ENCODE measurements at regions not wholly inside any gene's neighbourhood (a gene's known extent, or its start where the extent isn't known, plus 50 kb on each side); places are given as distances from the start of the nearest gene placed in this dataset.

DNA sequence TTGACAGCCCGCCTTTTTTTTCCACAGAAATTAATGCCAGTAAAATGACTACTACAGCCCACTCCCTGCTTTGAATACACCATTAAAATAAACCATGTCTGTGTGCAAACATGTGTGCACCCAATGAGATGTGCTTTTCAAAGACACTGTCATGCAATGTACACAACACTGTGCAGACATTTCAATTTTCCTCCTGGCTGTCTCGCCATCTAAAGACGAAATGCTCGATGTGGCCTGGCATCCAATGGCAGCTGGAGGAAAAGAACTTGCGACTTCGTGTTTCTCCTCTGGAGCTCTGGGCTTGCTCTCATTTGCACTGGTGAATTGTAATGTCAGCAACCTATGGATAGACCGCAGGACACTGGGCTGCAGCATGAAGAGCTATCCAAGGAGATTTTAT is 147.0 kb upstream of the NAV2 start:
- Histone ChIP-seq H3K4me3 (ENCODE audit: low read depth, low read length) (no peak overlapping the region), H3K36me3 (replicated peaks) (no peaks in the 10 kb centered on the region), H3K27me3 (replicated peaks) (no peaks in the 10 kb centered on the region), H3K27ac (no peak overlapping the region)
- TF ChIP-seq, protein P1, sequence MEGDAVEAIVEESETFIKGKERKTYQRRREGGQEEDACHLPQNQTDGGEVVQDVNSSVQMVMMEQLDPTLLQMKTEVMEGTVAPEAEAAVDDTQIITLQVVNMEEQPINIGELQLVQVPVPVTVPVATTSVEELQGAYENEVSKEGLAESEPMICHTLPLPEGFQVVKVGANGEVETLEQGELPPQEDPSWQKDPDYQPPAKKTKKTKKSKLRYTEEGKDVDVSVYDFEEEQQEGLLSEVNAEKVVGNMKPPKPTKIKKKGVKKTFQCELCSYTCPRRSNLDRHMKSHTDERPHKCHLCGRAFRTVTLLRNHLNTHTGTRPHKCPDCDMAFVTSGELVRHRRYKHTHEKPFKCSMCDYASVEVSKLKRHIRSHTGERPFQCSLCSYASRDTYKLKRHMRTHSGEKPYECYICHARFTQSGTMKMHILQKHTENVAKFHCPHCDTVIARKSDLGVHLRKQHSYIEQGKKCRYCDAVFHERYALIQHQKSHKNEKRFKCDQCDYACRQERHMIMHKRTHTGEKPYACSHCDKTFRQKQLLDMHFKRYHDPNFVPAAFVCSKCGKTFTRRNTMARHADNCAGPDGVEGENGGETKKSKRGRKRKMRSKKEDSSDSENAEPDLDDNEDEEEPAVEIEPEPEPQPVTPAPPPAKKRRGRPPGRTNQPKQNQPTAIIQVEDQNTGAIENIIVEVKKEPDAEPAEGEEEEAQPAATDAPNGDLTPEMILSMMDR (IDR thresholded peaks at IDR 0.05; ENCODE audit: low read depth, low read length, missing control alignments), result no peak
- no peak for DNase-seq
- in situ Hi-C loops (cut with HindIII; ENCODE audit: low pct_ligation_motif_present, low sequenced_read_pairs), result loop anchor here (25.0 kb wide), 2 partner anchors 172 to 322 kb away; no protein-coding TSS in a partner anchor

DNA sequence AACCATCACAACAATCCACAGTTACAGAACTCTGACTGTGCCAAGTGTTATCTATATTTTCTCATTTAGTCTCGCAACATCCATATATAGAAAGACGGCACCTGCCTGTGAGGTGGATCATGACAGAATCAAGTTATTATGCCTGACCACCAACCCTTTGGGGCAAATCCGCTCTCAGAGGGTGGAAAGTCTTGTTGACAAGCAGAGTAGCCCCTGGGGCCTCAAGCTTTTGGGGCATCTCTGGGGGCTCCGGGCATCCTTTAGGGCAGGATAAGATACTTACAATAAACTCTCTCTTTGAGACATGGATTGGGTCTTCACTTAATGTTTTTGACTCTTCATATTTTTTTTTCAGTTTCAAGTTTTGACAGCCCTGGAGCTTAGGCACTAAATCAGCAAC is 150.5 kb upstream of the NAV2 start:
- Histone ChIP-seq H3K4me3 (ENCODE audit: low read depth, low read length) (no peak overlapping the region), H3K27me3 (replicated peaks) (no peaks in the 10 kb centered on the region), H3K36me3 (replicated peaks) (no peaks in the 10 kb centered on the region), H3K27ac (no peak overlapping the region)
- TF ChIP-seq, protein P1 (IDR thresholded peaks at IDR 0.05; ENCODE audit: low read depth, low read length, missing control alignments), result no peak
- in situ Hi-C loops (cut with HindIII; ENCODE audit: low pct_ligation_motif_present, low sequenced_read_pairs), result loop anchor here (25.0 kb wide), 2 partner anchors 175 to 325 kb away; no protein-coding TSS in a partner anchor
- DNase-seq, result no peak

DNA sequence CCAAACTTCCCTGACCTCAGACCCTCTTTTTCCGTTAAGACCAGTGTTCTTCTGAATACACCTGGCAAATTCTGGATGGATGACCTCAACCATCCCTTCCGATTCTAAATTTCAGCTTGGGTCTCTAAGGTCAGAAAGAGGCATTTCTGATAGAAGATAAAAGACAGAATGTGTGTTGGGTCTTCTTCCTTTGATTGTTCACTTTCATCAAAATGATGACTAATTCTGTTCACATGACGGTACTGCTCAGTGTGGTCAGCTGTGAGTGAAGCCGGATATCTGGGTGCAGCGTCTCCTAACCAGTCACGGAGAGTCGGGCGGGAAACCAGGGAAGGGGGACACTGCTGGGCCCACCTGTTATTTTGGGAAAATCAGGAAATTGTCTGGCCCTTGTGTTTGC is 151.6 kb upstream of the NAV2 start:
- Histone ChIP-seq H3K27me3 (replicated peaks) (no peaks in the 10 kb centered on the region), H3K4me3 (ENCODE audit: low read depth, low read length) (no peak overlapping the region), H3K27ac (no peak overlapping the region), H3K36me3 (replicated peaks) (no peaks in the 10 kb centered on the region)
- TF ChIP-seq, protein P1 (IDR thresholded peaks at IDR 0.05; ENCODE audit: low read depth, low read length, missing control alignments), result no peak
- peak; percentile 51 for DNase-seq
- in situ Hi-C loops (cut with HindIII; ENCODE audit: low pct_ligation_motif_present, low sequenced_read_pairs), result loop anchor here (25.0 kb wide), 2 partner anchors 176 to 326 kb away; no protein-coding TSS in a partner anchor

DNA sequence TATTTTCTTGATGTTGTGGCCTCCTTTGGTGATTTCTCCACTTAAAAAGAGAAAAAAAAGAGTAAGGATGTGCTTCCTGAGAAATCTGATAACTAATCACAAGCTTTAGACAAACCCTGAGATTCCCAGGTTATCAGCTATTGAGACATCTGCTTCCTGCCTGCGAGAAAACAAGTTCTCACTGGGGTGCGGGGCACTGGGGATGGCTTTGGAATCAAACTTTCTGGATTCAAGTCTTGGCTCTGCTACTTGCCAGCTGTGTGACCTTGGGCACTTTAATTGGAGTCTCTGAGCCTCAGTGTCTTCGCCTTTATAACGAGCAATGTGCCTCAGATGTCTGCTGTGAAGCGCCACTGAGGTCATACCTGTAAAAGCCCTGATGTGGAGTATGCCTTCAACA is 152.5 kb upstream of the NAV2 start:
- H3K36me3 ChIP-seq (replicated peaks), result no peaks in the 10 kb centered on the region
- DNase-seq, result no peak
- in situ Hi-C loops (cut with HindIII; ENCODE audit: low pct_ligation_motif_present, low sequenced_read_pairs), result loop anchor here (25.0 kb wide), 2 partner anchors 177 to 327 kb away; no protein-coding TSS in a partner anchor
- H3K27me3 ChIP-seq (replicated peaks), result no peaks in the 10 kb centered on the region
- no peak overlapping the region for H3K4me3 ChIP-seq (ENCODE audit: low read depth, low read length)
- TF ChIP-seq, protein P1 (IDR thresholded peaks at IDR 0.05; ENCODE audit: low read depth, low read length, missing control alignments), result no peak
- H3K27ac ChIP-seq, result no peak overlapping the region

DNA sequence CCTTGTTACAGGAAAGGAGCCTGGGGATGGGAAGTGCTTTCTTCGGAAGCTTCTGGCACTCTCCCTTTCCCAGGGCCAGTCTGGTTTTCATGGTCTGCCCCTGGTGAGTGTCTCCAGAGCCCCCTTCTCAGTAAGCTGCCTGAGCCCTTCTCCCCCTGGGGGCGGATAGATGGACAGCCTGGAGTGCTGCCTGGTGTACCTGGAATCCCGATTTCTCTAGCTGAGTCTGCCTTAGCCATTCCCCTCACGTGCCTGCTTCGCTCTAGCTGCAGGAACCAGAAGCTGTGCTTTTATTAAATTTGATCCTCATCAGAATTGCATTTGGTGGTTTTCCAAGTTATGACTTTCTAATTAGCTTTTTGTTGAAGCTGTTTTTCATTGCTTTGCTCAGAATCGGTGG is 152.9 kb upstream of the NAV2 start:
- Histone ChIP-seq H3K27ac (no peak overlapping the region), H3K27me3 (replicated peaks) (no peaks in the 10 kb centered on the region), H3K4me3 (ENCODE audit: low read depth, low read length) (no peak overlapping the region), H3K36me3 (replicated peaks) (no peaks in the 10 kb centered on the region)
- in situ Hi-C loops (cut with HindIII; ENCODE audit: low pct_ligation_motif_present, low sequenced_read_pairs), result loop anchor here (25.0 kb wide), 2 partner anchors 178 to 328 kb away; no protein-coding TSS in a partner anchor
- DNase-seq, result no peak
- TF ChIP-seq, protein P1 (IDR thresholded peaks at IDR 0.05; ENCODE audit: low read depth, low read length, missing control alignments), result no peak

Data from brain microvascular endothelial cell (primary cell).